ENCODE measurements at regions not wholly inside any gene's neighbourhood (a gene's known extent, or its start where the extent isn't known, plus 50 kb on each side); places are given as distances from the start of the nearest gene placed in this dataset.
"Not testable (repeated sequence)": the region's sequence is repeated elsewhere in the genome, so short reads cannot be mapped to it uniquely, and the experiment has no call there.

- H3K4me1 ChIP-seq (ENCODE audit: insufficient read depth), result no peaks in the 10 kb centered on the region
- H3K4me2 ChIP-seq, result no peak overlapping the region
- H3K27me3 ChIP-seq, result no peaks in the 10 kb centered on the region
- H3K27ac ChIP-seq, result no peak overlapping the region
- no peak for DNase-seq (ENCODE audit: low spot score)
- no peaks in the 10 kb centered on the region for H3K79me2 ChIP-seq
- H3K4me3 ChIP-seq, result no peak overlapping the region
- WGBS (ENCODE audit: low lambda C conversion rate, missing lambda C conversion rate), result 90% methylated on average over 6 of the region's 6 CpGs
- no peaks in the 10 kb centered on the region for H3K36me3 ChIP-seq (replicated peaks; ENCODE audit: insufficient read depth, low read depth)
- H3K9me3 ChIP-seq (ENCODE audit: low read depth), result no peaks in the 10 kb centered on the region
- no peaks in the 10 kb centered on the region for H4K20me1 ChIP-seq (ENCODE audit: insufficient read depth, poor library complexity, severe bottlenecking)
- no peak overlapping the region for H2AFZ ChIP-seq
- no peaks in the 10 kb centered on the region for H3K9me2 ChIP-seq (replicated peaks; ENCODE audit: insufficient read depth)
- no peak for TF ChIP-seq EZH2 (IDR thresholded peaks at IDR 0.05; ENCODE audit: borderline replicate concordance)
Measured at GRCh38 chr13:39823063-39823713, 167.7 kb downstream of the COG6 start.

- Histone ChIP-seq H3K4me2 (no peak overlapping the region), H3K4me1 (ENCODE audit: insufficient read depth) (no peaks in the 10 kb centered on the region), H3K27me3 (no peaks in the 10 kb centered on the region), H3K27ac (no peak overlapping the region), H4K20me1 (ENCODE audit: insufficient read depth, poor library complexity, severe bottlenecking) (no peaks in the 10 kb centered on the region), H2AFZ (no peak overlapping the region), H3K79me2 (no peaks in the 10 kb centered on the region), H3K9me2 (replicated peaks; ENCODE audit: insufficient read depth) (no peaks in the 10 kb centered on the region), H3K9me3 (ENCODE audit: low read depth) (no peaks in the 10 kb centered on the region), H3K4me3 (no peak overlapping the region), H3K36me3 (replicated peaks; ENCODE audit: insufficient read depth, low read depth) (no peaks in the 10 kb centered on the region)
- no peak for DNase-seq (ENCODE audit: low spot score)
- TF ChIP-seq EZH2phosphoT487 (IDR thresholded peaks at IDR 0.05; ENCODE audit: low read depth, severe bottlenecking, unreplicated experiment) (no peak), EZH2 (IDR thresholded peaks at IDR 0.05; ENCODE audit: borderline replicate concordance) (no peak), CTCF (IDR thresholded peaks at IDR 0.05; ENCODE audit: poor library complexity) (no peak)
- 93% methylated on average over 6 of the region's 6 CpGs for WGBS (ENCODE audit: low lambda C conversion rate, missing lambda C conversion rate)
Measured at GRCh38 chr13:39825886-39826285, 170.4 kb downstream of the COG6 start.

GRCh38 chr13:39835253-39835652 is 179.8 kb downstream of the COG6 start:
- H3K36me3 ChIP-seq (replicated peaks; ENCODE audit: insufficient read depth, low read depth), result no peaks in the 10 kb centered on the region
- no peaks in the 10 kb centered on the region for H3K79me2 ChIP-seq
- no peak for TF ChIP-seq EZH2phosphoT487 (IDR thresholded peaks at IDR 0.05; ENCODE audit: low read depth, severe bottlenecking, unreplicated experiment)
- no peak for TF ChIP-seq CTCF (IDR thresholded peaks at IDR 0.05; ENCODE audit: poor library complexity)
- TF ChIP-seq EZH2 (IDR thresholded peaks at IDR 0.05; ENCODE audit: borderline replicate concordance), result no peak
- H4K20me1 ChIP-seq (ENCODE audit: insufficient read depth, poor library complexity, severe bottlenecking), result no peaks in the 10 kb centered on the region
- no peaks in the 10 kb centered on the region for H3K9me3 ChIP-seq (ENCODE audit: low read depth)
- no peaks in the 10 kb centered on the region for H3K27me3 ChIP-seq
- no peaks in the 10 kb centered on the region for H3K4me1 ChIP-seq (ENCODE audit: insufficient read depth)
- H2AFZ ChIP-seq, result no peak overlapping the region
- no peak overlapping the region for H3K4me3 ChIP-seq
- H3K27ac ChIP-seq, result no peak overlapping the region
- H3K4me2 ChIP-seq, result no peak overlapping the region
- H3K9me2 ChIP-seq (replicated peaks; ENCODE audit: insufficient read depth), result no peaks in the 10 kb centered on the region
- DNase-seq (ENCODE audit: low spot score), result no peak
- 67% methylated on average over 7 of the region's 7 CpGs for WGBS (ENCODE audit: low lambda C conversion rate, missing lambda C conversion rate)

GRCh38 chr13:39836038-39836437 is 180.6 kb downstream of the COG6 start:
- H3K9me2 ChIP-seq (replicated peaks; ENCODE audit: insufficient read depth), result no peaks in the 10 kb centered on the region
- H3K36me3 ChIP-seq (replicated peaks; ENCODE audit: insufficient read depth, low read depth), result no peaks in the 10 kb centered on the region
- TF ChIP-seq CTCF (IDR thresholded peaks at IDR 0.05; ENCODE audit: poor library complexity), result no peak
- TF ChIP-seq EZH2phosphoT487 (IDR thresholded peaks at IDR 0.05; ENCODE audit: low read depth, severe bottlenecking, unreplicated experiment), result no peak
- TF ChIP-seq EZH2 (IDR thresholded peaks at IDR 0.05; ENCODE audit: borderline replicate concordance), result no peak
- H2AFZ ChIP-seq, result no peak overlapping the region
- no peak for DNase-seq (ENCODE audit: low spot score)
- no peaks in the 10 kb centered on the region for H4K20me1 ChIP-seq (ENCODE audit: insufficient read depth, poor library complexity, severe bottlenecking)
- H3K79me2 ChIP-seq, result no peaks in the 10 kb centered on the region
- 66% methylated on average over 2 of the region's 2 CpGs for WGBS (ENCODE audit: low lambda C conversion rate, missing lambda C conversion rate)
- H3K4me1 ChIP-seq (ENCODE audit: insufficient read depth), result no peaks in the 10 kb centered on the region
- H3K9me3 ChIP-seq (ENCODE audit: low read depth), result no peaks in the 10 kb centered on the region
- no peak overlapping the region for H3K4me3 ChIP-seq
- H3K4me2 ChIP-seq, result no peak overlapping the region
- no peaks in the 10 kb centered on the region for H3K27me3 ChIP-seq
- H3K27ac ChIP-seq, result no peak overlapping the region

- H3K36me3 ChIP-seq (replicated peaks; ENCODE audit: insufficient read depth, low read depth), result not testable (repeated sequence)
- WGBS (ENCODE audit: low lambda C conversion rate, missing lambda C conversion rate), result 88% methylated on average over 1 of the region's 1 CpG
Measured at GRCh38 chr13:39837866-39838265, 182.4 kb downstream of the COG6 start.

More at GRCh38 chr13:39837866-39838265, 182.4 kb downstream of the COG6 start:
- H3K4me2 ChIP-seq; H2AFZ ChIP-seq; H3K9me3 ChIP-seq (ENCODE audit: low read depth); H3K79me2 ChIP-seq; H3K4me1 ChIP-seq (ENCODE audit: insufficient read depth); H3K27me3 ChIP-seq; H3K4me3 ChIP-seq; DNase-seq (ENCODE audit: low spot score); H3K9me2 ChIP-seq (replicated peaks; ENCODE audit: insufficient read depth); H4K20me1 ChIP-seq (ENCODE audit: insufficient read depth, poor library complexity, severe bottlenecking); H3K27ac ChIP-seq: not testable (repeated sequence)
